ENCODE measurements at regions not wholly inside any gene's neighbourhood (a gene's known extent, or its start where the extent isn't known, plus 50 kb on each side); places are given as distances from the start of the nearest gene placed in this dataset.

- DNase-seq, result no peak
Measured at GRCh38 chr12:124393414-124393790, 98.5 kb downstream of the RFLNA start.

- DNase-seq, result no peak
Measured at GRCh38 chr12:124392667-124393413, 97.9 kb downstream of the RFLNA start.

GRCh38 chr12:124392271-124392666, 97.4 kb downstream of the RFLNA start:
- DNase-seq, result no peak

GRCh38 chr12:124391340-124392261, 96.7 kb downstream of the RFLNA start:
- DNase-seq, result no peak

GRCh38 chr12:124390442-124391097, 95.7 kb downstream of the RFLNA start:
- DNase-seq, result no peak

GRCh38 chr12:124389725-124390441, 95.0 kb downstream of the RFLNA start:
- no peak for DNase-seq

GRCh38 chr12:124389138-124389724, 94.3 kb downstream of the RFLNA start:
- DNase-seq, result no peak

GRCh38 chr12:124388679-124389137, 93.8 kb downstream of the RFLNA start:
- DNase-seq, result no peak

GRCh38 chr12:124388038-124388671, 93.3 kb downstream of the RFLNA start:
- no peak for DNase-seq

- DNase-seq, result no peak
Measured at GRCh38 chr12:124387528-124387911, 92.6 kb downstream of the RFLNA start.

GRCh38 chr12:124386661-124387527, 92.0 kb downstream of the RFLNA start:
- DNase-seq, result no peak

- no peak for DNase-seq
Measured at GRCh38 chr12:124386059-124386458, 91.2 kb downstream of the RFLNA start.

GRCh38 chr12:124385219-124385969, 90.5 kb downstream of the RFLNA start:
- DNase-seq, result no peak

- no peak for DNase-seq
Measured at GRCh38 chr12:124384299-124384894, 89.5 kb downstream of the RFLNA start.

GRCh38 chr12:124383028-124383427, 88.1 kb downstream of the RFLNA start:
- no peak for DNase-seq

- no peak for DNase-seq
Measured at GRCh38 chr12:124381456-124382296, 86.8 kb downstream of the RFLNA start.

GRCh38 chr12:124380796-124381455, 86.0 kb downstream of the RFLNA start:
- DNase-seq, result no peak

Measured in NCI-H1048 (cell line).